Type B pancreatic cell (in vitro differentiated cells): ENCODE measurements at regions not wholly inside any gene's neighbourhood (a gene's known extent, or its start where the extent isn't known, plus 50 kb on each side); places are given as distances from the start of the nearest gene placed in this dataset.

Experiments
- DNase-seq: peaks from one replicate; pipeline ENCODE4 v3.0.0; 2021; ENCODE audit warnings: mixed read lengths; ENCODE audit not compliant: unreplicated experiment; ENCODE audit errors: extremely low spot score
- H3K27ac Mint-ChIP-seq: 2 replicates; pipeline ENCODE4 v1.8.0; 2021; ENCODE audit warnings: mild to moderate bottlenecking, mixed read lengths
- H3K27me3 Mint-ChIP-seq: 2 replicates; pipeline ENCODE4 v1.8.0; 2021; ENCODE audit warnings: mixed read lengths
- H3K36me3 Mint-ChIP-seq: 2 replicates; pipeline ENCODE4 v1.8.0; 2021; ENCODE audit warnings: mixed read lengths
- H3K4me1 Mint-ChIP-seq: one replicate; pipeline ENCODE4 v1.8.0; 2021; ENCODE audit warnings: mixed read lengths; ENCODE audit not compliant: unreplicated experiment
- H3K4me3 Mint-ChIP-seq: 2 replicates; pipeline ENCODE4 v1.8.0; 2021; ENCODE audit warnings: mild to moderate bottlenecking, mixed read lengths
- H3K9me3 Mint-ChIP-seq: 2 replicates; pipeline ENCODE4 v1.8.0; 2021; ENCODE audit warnings: mixed read lengths
- TF ChIP-seq, protein P1 (sequence below): fragments of 200-600 bp; sonication (generic); conservative IDR thresholded peaks from 2 replicates; pipeline ENCODE4 v1.5.0; 2021; ENCODE audit warnings: antibody characterized with exemption, mild to moderate bottlenecking

DNA sequence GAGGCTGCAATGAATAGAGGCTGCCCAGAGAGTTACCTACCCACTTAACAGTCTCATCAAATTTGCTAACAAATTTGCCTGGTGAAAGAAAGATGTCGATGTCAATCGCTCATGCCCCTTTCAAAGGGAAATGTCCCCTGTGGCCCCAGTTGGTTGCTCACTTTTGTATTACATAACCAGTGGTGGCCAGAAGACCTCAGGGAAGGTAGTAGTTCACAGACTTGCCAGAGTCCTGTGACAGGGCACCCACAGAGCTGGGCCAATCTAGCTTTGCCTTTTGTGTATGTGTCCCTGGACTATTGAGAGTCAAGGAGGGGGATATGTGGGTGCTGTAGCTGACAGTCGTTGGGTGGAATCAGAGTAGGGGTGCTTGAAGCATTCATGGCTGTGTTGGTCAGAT lies 70.7 kb upstream of the CCN6 start:
- H3K4me1 Mint-ChIP-seq, result peaks cover 19% of the 10 kb centered on the region
- H3K9me3 Mint-ChIP-seq, result peaks cover 11% of the 10 kb centered on the region
- TF ChIP-seq, protein P1, sequence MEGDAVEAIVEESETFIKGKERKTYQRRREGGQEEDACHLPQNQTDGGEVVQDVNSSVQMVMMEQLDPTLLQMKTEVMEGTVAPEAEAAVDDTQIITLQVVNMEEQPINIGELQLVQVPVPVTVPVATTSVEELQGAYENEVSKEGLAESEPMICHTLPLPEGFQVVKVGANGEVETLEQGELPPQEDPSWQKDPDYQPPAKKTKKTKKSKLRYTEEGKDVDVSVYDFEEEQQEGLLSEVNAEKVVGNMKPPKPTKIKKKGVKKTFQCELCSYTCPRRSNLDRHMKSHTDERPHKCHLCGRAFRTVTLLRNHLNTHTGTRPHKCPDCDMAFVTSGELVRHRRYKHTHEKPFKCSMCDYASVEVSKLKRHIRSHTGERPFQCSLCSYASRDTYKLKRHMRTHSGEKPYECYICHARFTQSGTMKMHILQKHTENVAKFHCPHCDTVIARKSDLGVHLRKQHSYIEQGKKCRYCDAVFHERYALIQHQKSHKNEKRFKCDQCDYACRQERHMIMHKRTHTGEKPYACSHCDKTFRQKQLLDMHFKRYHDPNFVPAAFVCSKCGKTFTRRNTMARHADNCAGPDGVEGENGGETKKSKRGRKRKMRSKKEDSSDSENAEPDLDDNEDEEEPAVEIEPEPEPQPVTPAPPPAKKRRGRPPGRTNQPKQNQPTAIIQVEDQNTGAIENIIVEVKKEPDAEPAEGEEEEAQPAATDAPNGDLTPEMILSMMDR, result no peak
- no peaks in the 10 kb centered on the region for H3K27me3 Mint-ChIP-seq
- peak overlapping the region; percentile 48 for H3K4me3 Mint-ChIP-seq
- no peaks in the 10 kb centered on the region for H3K36me3 Mint-ChIP-seq
- H3K27ac Mint-ChIP-seq, result peak overlapping the region; percentile 98
- no peak for DNase-seq

DNA sequence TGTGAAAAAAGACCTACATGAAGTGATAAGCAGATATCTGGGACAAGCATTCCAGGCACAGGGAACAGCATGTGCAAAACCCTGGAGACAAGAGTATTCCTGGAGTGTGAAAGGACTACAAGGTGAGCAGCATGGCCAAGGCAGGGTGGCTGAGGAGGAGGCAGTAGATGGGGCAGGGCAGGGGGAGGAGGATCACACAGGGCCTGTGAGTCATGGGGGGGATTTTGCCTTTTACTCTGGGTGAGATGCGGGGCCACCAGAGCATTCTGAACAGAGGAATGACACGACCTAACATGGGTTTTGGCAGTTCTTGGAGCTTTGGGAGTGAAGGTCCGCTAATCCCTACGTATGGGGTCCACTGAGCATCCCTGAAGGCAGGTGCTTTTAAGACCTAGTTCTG lies 69.8 kb upstream of the CCN6 start:
- Mint-ChIP-seq H3K27ac (peak overlapping the region; percentile 98), H3K27me3 (no peaks in the 10 kb centered on the region)
- TF ChIP-seq, protein P1, result no peak

DNA sequence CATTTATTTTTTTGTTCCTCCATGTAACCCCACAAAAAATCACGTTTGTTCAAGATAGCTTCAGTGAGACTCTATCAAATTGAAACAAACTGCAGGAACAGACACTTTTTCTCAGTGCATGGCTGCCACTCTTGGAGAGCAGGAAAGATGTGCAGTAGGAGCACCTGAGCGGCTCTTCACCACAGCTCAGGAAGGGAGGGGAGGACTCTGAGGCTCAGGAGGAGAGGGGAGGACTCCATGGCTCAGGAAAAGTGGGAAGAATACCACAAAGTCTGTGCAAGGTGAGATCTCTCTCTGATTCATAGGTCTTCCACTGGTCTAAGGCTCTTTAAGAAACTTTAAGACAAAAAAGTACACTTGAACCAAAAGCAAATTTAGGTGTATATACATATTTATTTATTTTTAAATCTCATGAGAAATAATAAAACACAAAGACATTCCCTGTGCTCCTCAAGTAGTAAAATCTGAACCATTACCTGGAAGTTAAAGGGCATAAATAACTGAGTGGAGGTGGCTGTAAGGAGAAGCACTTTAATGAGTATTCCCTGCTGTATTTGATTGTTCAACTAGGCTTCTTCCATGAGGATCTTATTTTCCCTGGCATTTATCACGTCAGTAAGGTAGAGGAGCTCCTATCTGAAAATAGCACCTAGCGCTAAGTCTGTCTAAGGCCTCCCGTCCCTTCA lies 69.2 kb upstream of the CCN6 start:
- peak overlapping the region; percentile 98 for H3K27ac Mint-ChIP-seq
- peaks cover 7% of the 10 kb centered on the region for H3K9me3 Mint-ChIP-seq
- peak overlapping the region; percentile 69 for H3K4me3 Mint-ChIP-seq
- H3K4me1 Mint-ChIP-seq, result peaks cover 13% of the 10 kb centered on the region
- DNase-seq, result no peak
- TF ChIP-seq, protein P1, result no peak
- H3K27me3 Mint-ChIP-seq, result no peaks in the 10 kb centered on the region
- no peaks in the 10 kb centered on the region for H3K36me3 Mint-ChIP-seq

More for the DNA sequence above, 69.8 kb upstream of the CCN6 start:
- DNase-seq, result no peak
- peaks cover 12% of the 10 kb centered on the region for H3K4me1 Mint-ChIP-seq
- H3K9me3 Mint-ChIP-seq, result peaks cover 7% of the 10 kb centered on the region
- H3K4me3 Mint-ChIP-seq, result no peak overlapping the region
- H3K36me3 Mint-ChIP-seq, result no peaks in the 10 kb centered on the region

DNA sequence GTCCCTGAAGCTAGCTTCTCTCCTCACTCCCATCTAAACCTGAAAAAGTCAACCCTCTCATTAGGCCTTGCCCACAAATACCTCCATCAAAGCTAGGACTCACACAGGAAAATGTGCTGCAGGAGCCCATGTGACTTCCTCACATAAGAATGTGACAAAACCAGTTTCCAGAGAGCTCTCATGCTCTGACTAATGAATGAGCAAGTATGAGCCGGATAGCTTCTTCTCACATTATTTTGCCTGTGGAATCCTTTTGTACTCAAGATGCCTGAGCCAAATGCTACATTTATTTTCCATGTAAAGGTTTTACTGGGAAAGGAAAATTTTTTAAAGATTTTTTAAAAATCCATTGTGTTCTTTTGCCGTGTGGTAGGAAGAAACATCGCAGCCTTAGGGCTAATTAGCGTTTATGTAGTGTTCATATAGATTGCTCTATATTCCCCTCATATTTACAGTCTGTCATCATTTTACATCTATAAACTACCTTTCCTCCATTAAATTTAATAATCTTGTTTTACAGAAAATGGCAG lies 68.6 kb upstream of the CCN6 start:
- no peak for DNase-seq
- H3K9me3 Mint-ChIP-seq, result peaks cover 7% of the 10 kb centered on the region
- H3K4me1 Mint-ChIP-seq, result peaks cover 15% of the 10 kb centered on the region
- peak overlapping the region; percentile 69 for H3K4me3 Mint-ChIP-seq
- no peaks in the 10 kb centered on the region for H3K27me3 Mint-ChIP-seq
- TF ChIP-seq, protein P1, result peak; percentile 59
- no peaks in the 10 kb centered on the region for H3K36me3 Mint-ChIP-seq
- H3K27ac Mint-ChIP-seq, result peak overlapping the region; percentile 98

DNA sequence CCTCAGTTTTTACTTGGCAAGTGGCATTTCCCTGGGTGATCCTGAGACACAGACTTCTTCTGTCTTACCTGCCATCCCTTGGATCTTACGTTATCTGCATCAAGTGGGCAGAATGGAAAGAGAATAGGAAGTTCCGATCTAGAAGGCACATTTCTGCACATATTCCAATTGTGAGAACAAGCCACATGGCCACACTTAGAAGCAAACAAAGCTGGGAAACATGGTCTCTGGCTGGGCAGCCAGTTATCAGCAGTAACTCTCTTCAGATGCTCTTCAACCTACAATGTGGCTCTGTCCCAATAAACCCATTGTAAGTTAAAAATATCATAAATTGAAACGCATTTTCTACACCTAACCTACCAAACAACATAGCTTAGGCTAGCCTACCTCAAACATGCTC lies 67.3 kb upstream of the CCN6 start:
- no peak overlapping the region for H3K4me3 Mint-ChIP-seq
- peaks cover 7% of the 10 kb centered on the region for H3K9me3 Mint-ChIP-seq
- no peak for DNase-seq
- no peaks in the 10 kb centered on the region for H3K36me3 Mint-ChIP-seq
- H3K27ac Mint-ChIP-seq, result peak overlapping the region; percentile 98
- peaks cover 15% of the 10 kb centered on the region for H3K4me1 Mint-ChIP-seq
- TF ChIP-seq, protein P1, result no peak
- H3K27me3 Mint-ChIP-seq, result no peaks in the 10 kb centered on the region
